CD4-positive, alpha-beta T cell treated with Interleukin-17A for 4 hours (primary cell): ENCODE measurements at regions not wholly inside any gene's neighbourhood (a gene's known extent, or its start where the extent isn't known, plus 50 kb on each side); places are given as distances from the start of the nearest gene placed in this dataset.

ENCODE experiments used
- DNase-seq: peaks from one replicate; pipeline ENCODE4 v3.0.0-alpha.2; 2020; ENCODE audit warnings: mixed read lengths

DNA sequence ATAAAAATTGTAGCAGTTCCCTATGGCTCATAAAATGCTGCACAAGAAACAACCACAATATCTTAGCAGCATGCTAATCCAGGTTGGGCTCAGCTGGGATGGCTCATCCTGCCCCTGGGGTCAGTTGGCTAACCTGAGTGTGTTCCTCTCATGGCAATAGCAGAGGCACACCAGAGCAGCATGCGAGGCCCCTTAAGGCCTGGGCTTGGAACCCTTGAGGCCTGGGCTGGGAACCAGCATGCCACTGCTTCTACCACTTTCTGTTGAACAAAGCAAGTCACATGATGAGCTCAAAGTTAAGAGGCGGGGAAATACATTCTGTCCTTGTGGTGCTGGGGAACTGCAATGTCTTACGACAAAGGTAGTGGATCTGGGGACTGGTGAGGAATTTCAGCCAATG, 154.4 kb upstream of the FOXF1 start:
- DNase-seq = no peak

DNA sequence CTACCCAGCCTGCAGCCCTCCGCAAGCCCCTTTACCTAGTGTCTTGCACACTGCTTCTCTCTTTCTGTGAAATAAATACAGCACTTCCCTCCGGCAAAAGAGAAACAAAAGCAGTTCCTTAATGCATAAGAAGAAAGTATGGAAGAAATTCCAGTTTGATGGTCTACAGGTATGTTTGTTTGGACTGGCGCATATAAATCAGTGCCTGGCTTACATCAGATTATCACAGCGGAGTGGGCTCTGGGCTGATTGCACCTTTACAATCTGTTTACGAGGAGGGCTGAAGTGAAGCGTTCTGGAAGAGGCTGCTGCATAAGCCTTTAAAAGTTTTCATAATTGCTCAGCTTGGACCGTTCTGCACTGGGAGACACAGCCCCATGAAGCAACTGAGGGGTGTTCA, 153.5 kb upstream of the FOXF1 start:
- no peak for DNase-seq

DNA sequence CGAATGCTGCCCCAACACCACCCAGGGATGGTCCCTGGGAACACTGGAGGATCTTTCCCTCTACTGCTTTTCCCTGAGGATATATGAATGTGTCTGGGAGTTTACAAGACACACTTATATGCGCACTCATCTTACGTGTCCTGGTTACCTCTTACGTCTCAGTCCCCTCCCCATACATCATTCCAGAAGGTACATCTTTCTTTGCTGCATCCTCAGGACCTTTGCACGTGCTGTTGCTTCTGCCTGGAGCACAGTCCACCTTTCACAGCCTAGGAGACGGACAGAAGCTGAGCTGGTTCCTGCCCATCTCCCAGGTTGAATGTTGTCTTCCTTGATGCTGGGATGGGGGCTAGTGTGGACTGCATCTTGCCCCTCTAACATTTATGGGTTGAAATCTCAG, 153.0 kb upstream of the FOXF1 start:
- no peak for DNase-seq

DNA sequence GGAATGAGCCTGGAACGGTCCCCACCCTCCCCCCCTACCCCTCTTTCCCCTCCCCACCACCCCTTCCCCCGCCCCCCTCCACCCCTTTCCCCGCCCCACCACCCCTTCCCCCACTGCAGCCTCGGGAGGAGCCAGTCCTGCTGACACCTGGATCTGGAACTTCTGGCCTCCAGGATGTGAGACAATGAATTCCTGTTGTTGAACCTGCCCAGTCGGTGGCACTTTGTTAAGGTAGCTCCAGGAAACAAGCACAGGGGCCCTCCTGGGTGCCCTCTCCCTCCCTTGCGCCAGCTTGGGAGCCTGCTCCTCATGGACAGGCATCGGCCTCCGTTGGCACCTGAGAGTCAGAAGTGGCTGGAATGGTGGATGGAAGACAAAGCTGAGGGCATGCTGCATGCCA, 152.4 kb upstream of the FOXF1 start:
- no peak for DNase-seq

DNA sequence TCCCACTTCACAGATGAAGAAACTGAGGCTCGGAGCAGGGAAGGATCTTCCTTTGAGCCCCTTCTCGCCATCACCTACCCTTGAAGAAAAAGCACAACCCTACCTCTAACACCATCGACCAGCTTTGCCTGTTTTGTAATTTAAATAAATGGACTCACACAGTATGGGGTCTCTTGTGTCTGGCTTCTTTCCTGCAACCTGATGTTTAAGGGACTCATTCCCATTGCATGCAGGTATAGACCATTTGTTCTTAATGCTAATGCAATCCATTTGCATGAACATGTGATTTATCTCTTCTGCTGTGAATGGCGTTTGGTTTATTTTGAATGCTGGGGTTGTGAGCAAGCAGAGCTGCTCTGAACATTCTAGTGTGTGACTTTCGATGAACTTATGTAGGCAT, 150.8 kb upstream of the FOXF1 start:
- DNase-seq = no peak

DNA sequence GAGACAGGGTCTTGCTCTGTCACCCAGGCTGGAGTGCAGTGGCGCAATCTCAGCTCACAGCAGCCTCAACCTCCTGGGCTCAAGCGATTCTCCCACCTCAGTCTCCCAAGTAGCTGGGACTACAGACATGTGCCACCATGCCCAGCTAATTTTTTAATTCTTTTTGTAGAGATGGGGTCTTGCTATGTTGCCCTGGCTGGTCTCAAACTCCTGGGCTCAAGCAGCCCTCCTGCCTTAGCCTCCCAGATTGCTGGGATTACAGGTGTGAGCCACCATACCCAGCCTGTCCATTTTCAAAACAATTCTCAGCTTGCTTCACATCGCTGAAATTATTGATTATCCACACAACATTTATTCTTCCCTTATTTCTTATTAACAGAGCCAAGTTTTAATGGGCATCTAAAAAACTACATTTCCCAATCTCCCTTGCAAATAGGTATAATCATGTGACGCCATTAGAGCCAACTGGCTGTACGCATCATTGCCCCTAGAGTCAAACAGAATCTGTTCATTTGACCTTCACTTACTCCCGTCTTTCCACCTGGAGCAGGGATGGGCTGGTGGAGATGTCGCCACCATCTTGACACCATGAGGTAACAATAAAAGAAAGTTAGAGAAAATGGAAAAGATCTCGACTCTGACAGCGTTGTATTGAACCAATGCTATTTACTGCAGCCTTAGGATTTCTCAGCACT, 148.0 kb upstream of the FOXF1 start:
- DNase-seq = no peak

DNA sequence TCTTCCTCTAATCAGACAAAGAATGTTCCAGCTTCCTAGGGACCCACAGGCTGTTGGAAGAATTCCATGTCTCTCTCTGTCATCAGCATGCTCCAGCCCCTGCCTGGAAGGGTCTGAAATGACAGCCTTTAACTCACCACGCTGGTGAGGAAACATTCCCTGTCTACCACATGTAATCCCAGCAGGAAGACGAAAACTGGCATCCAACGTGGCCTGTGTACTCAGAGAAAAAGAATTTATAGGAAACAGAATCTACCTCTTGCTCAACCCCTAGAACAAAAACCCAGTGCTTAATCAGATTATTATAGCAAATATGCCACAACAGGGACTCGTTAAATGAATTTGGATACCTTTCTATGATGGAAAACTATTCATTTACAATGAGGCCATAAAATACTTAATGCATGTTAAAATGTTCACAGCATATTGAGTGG, 147.3 kb upstream of the FOXF1 start:
- no peak for DNase-seq

DNA sequence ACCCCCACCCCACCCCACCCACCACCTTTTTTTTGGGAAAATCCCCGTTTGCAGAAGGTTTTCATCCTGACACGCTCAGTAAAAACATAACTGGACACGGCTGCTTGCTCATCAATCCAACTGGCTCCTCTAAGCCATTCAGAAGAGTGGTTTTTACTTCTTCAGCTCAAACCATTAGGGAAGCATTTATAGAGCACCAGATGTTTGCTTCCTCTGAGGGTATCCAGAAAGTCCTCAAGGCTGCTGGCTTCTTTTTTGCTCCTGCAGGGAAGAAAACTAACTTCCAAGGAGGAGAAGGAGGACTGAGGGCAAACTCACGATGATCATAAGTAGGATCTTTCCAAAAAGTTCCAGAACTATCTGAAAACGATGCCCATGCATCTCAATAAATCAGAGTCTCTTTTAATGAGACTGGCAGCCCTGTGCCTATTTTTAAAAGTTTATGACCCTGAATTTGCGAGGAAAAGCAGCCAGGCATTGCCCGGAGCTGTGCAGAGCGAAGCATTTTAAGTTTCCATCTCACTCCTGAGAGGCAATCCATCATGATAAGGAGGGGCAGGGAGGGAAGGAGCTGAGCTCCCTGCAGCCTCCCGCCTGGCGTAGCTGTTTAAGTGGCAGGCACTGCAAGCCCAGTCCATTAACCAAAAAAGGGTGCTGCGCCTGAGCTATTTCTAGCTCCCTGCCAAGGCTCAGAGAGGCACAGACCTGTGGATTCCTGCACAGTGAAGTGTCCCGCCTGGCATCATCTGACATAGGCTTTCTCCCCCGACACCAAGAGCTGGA, 146.3 kb upstream of the FOXF1 start:
- DNase-seq = no peak

DNA sequence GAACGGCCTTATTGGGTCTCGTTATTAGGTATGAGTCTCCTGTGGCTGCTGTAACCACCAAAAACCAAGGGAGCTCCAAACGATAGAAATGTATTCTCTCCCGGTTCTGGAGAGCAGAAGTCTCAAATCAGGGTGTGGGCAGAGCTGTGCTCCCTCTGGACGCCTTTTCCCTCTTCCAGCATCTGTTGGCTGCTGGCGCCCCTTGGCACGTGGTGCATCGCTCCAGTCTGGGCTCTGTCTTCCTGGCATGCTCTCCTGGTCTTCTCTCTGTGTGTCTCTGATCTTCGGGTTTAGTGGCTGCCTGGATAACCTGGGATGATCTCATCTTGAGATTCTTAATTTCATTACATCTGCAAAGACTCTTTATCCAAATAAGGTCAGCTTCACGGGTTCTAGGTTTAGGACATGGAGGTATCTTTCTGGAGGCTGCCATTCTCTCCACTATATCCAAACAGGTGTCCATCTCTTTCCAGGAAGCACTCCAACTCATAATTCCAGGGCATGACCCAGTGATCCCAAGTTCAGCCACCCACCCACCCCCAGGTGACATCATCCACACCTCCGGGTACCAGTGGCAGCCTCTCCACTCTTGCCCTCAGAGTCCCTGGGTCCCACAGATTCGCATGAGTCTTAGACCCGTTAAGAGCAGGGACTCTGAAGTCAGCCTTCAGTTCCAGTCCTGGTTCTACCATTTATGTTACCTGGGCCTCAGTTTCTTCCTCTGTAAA, 145.5 kb upstream of the FOXF1 start:
- no peak for DNase-seq

DNA sequence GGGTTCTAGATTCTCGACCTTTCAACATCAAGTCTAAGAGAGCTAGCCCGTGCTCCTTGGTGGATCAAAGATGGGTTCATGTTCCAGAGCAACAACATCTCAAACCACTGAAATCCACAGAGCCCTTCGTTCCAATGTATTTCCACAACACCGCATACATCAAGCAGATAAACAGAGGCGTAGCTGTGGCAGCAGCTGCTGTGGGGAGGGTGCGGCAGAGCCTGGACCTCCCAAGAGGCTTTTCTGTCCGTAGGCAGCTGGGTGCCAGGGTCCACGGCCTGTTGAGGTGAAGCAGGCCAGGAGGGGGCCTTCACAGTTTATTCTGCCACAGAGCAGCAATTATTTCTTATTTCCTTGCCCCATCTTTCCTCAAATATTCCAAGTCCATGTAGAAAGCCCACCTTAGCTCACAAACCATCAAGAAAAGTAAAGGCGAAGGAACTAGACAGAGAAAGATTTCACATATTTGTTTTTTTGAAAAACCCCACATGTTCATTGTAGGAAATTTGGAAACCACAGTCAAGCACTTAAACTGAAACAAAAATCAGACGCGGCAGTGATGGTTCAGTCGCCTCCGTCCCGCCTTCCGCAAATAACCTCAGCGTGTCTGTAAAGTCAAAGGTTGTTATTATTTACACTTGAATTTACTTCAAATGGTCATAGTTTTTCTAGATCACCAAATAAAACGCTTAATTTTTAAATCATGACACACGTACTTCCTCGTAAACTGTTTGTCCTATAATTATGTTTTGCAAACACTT, 144.6 kb upstream of the FOXF1 start:
- no peak for DNase-seq

DNA sequence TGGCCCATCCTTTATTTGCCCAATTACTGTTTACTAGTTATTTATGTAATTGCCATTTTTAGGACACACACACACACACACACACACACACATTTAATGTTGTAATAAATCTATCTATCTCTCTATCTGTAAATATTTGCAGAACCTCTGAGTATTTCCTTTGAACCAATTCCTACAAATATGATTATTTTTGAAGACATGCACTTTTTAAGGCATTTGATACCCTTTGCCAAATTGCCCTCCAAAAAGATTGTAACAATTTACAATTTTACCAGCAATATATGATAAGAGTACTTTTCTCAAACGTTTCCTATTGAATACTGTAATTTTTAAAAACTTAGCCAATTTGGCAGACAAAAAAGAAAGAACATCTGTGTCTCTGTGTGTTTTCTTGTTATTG, 143.8 kb upstream of the FOXF1 start:
- no peak for DNase-seq

DNA sequence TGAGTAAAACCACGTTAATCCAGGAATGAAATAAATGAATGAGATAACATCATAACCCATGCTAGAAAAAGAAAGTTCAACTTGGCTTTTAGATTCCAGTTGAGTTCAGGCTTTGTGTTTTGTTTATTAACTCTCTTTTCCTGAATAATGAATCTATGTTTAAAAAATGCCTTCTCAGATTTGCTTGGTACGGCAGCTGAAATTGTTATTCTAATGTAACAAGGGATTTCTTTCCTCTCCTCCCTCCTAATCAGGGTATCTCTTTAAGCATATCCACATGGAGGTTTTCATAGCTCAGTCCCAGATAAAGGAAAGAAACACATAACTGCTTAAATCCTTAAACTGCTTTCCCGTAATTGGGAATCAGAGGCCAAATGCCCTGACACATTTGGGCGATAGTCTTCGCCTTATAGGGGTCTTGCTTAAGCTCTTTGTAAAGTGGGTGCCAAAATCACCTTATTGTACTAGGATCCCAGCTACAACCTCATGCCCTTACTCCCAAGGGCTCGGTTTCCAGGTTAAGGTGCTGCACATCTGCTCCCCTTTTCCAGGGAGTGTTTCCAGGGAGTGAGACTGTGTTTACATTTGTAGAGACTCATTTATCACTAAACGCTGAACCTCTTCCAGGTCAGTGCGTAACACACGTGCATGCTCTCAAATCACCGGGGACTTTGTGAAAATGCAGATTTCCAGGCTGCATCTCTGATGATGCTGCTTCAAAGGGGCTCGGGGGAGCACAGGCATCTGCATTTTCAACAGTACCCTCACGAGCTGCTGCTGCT, 142.8 kb upstream of the FOXF1 start:
- DNase-seq = no peak

DNA sequence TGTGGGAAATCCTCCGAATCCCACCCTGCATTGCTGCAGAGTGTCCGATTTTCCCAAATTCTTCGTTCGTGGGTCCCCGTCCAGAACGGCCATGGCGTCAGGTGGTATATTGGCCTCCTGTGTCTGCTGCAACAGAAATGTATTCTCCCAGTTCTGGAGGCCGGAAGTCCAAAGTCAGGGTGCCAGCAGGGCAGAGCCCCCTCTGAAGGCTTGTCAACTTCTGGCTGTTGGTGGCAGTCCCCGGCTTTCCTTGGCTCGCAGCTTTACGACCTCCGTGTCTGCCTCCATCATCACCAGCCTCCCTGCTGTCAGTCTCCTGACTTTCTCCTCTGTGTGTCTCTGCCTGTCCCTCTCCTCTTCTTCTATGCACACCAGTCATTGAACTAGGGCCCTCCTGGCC, 142.1 kb upstream of the FOXF1 start:
- DNase-seq = no peak

DNA sequence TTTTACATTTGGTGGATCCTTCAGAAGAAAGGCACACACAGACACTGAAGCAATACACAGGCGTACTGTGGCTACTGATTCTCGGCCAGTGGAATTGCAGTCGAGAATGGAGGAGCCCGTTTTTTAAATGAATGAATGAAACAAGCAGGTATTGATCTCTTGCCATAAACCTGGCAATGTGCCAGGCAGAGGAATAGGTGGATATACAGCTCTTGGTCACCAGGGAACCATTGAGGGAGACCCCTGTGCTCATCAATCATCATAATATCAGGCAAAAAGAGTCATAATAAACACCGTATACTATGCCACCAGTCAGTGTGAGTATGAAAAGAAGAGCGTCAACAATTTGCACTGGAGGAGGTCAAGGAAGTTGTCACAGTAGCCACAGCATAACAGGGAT, 140.3 kb upstream of the FOXF1 start:
- no peak for DNase-seq

DNA sequence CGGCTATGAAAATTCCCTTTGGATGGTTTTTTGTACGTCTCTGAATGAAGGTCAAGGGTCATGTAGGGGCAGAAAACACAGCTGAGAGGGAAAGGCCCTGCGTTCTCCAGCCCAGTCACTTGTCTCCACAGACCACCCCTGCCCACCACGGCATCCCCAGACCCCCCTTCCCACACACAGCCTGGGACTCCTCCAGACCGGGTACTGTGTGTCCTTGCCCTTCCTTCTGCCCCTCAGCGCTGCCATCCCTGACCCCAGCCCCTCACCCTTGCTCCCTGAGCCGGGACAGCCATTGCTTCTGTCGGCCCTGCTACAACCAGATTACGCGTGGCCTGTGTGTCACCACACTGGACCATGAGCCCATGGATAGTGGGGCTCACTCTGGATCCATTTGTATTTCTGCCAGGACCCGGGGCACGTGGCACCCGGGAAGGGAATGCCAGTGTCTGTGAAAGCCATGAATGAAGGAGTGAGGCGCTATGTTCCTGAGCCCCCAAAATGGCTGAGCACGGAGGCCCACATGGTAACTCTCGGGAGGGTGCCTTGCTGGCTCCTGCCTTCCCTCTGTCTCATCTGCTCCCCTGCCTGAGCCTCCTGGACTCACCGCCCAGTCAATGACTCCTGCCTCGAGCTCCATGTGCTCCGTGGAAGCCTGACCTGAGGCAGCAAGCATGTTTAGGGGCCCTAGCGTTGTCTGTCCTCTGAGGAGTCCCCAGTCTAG, 139.1 kb upstream of the FOXF1 start:
- DNase-seq = no peak

DNA sequence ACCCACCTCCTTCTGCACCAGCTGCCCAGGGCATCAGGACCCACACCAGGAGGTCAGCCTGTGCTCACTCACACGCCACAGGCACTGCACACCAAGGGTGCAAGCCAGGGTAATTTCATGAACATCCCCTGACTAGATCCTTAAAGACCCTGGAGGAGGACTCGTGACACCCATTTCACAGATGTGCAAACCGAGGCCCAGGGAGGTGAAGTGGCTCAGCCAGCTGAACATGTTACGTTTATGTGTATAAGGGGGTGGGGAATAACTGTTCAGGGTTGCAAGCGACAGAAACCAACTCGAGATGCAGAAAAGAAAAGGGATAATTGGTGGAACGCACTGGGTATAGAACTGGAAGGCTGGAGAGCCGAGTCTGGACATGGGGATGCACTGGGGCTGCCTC, 138.1 kb upstream of the FOXF1 start:
- DNase-seq = no peak

DNA sequence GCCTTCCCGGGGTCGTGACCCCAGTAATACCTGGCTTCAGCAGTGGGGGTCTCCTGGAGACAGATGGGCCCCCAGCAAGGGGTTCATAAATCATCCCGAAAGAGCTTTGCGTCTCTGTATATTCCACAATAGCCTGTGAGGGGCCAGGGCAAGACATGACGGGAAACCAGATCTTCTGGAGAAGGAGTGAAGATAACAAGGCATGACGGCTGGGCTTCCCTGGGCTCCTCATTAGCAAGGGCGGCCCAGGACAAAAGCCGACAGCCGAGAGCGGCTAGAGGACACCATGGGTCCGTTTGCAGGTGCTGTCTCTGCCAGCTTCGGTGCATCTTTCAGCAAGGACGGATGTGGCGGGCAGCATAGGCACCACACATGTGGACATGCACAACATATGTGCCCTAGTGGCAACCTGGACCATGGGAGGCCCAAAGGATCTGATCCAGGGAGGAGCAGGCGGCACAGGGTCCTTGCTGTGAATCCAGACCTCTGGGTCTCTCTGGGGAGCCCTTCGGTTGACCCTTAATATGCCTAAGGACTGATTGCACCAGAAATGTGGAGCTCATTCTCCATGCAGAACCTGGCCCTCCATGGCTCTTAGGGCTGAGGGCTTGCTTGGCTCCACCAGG, 136.9 kb upstream of the FOXF1 start:
- no peak for DNase-seq

DNA sequence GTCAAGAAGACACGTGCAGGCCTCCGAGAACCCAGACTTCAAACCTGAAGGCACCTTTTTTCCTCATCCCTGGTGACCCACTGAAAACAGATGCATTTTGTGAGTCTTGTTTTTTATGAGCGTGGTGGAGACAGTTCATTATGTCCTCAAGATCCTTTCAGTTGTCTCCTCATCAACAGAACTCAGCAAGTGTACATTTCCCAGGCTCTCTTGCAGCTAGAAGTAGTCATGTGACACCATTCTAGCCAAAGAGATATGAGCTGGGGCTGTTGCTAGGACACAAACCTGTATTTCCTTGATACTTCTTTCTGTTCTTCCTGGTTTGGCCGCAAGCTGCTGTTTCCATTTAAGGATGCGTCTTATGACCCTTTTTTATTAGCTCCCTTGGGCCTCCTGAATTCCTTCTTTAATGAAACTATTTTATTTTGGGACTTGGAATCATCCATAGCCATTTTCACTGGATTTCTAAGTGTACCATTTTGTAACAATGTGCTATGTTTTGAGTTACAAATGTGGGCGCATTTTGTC, 135.7 kb upstream of the FOXF1 start:
- DNase-seq = no peak

DNA sequence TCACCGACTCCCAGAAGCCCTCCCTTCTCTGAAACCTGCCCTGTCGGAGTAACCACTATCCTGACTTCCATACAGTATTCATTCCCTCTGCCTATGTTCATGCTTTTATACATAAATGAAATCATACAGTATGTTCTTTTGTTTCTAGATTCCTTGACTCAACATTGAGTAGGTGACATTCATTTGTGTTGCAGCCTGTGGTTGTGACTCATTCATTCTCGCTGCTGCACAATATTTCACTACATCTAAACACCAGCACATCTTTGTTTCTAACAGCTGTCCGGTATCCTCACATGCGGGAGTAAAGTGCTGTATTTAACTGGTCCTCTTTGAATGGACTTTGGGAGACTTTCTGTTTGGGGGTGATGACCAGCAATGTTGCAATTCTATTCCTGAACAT, 135.0 kb upstream of the FOXF1 start:
- DNase-seq = no peak

DNA sequence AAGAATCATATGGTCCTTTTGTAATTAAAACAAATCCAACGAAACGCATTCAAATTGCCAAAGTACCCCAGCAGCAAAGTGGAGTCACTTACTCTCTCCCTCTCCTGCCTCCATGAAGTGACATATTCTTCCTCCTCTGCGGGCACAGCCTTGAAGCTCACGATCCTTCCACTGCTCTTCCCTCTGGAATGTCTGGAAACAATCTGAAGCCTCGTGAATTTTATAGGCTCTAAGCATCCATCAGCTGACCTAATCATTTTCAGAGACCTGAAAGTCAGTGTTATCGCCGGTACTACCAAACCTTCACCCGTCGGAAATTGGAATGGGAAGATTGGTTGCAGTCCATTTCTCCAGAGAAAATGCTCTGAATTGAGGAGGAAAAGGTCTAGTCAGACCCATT, 134.5 kb upstream of the FOXF1 start:
- DNase-seq = no peak

DNA sequence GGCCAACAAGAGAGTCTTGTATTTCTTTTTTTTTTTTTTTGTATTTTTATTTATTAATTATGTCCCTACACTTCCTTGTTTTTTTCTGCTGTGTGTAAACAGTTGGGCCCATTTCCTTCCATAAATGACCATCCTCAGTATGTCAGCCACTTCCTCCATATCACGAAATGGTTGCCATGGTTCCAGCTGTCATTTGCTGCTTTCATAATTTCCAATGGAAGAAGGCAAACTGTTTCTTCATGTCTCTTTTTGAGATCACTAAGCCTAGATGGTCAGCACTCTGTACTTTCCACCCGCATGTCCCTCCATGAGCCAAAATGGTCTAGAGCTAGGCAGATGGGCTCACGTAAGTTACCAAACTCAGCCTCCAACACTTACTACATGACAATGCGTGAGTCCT, 133.5 kb upstream of the FOXF1 start:
- DNase-seq = no peak
